ENCODE measurements at regions not wholly inside any gene's neighbourhood (a gene's known extent, or its start where the extent isn't known, plus 50 kb on each side); places are given as distances from the start of the nearest gene placed in this dataset.

GRCh38 chr15:93469994-93470393 is 381.0 kb upstream of the RGMA start:
- no peak for DNase-seq

DNA sequence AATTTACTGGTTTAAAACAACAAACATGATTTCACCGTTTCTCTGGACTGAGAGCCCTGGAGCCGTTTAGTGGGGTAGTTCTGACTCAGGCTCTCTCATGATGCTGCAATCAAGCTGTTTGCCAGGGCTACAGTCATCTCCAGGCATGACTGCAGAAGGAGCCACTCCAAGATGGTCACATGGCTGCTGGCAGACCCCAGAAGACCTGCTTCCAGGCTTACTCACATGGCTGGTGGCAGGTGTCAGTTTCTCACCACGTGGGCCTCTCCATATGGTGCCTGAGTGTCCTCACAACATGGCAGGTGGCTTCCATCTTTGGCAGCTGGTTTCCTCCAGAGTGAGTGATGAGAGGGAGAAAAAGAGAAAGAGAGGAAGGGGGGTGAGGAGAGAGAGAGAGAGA is 378.3 kb upstream of the RGMA start:
- no peak for DNase-seq

- no peak for DNase-seq
These were observed 377.4 kb upstream of the RGMA start for GRCh38 chr15:93466380-93466779.

DNA sequence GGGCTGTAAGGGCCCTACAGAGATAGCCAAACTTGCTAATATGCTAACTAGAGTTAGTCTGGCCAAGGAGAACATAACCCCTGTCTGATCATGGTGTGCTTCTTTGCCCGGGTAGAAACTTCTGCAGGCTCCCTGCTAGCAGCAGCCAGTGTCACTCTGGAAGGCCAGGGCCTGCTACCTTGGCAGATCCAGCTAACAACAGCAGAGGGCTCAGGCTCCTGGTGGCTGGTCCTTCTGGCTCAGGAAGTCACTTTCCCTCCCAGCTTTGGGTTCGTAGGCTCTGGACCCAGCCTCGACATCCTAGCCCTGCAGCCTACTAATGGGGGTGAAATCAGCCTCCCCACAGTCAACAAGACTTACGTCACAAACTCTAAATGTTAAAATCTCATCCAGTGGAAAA is 373.7 kb upstream of the RGMA start:
- no peak for DNase-seq

DNA sequence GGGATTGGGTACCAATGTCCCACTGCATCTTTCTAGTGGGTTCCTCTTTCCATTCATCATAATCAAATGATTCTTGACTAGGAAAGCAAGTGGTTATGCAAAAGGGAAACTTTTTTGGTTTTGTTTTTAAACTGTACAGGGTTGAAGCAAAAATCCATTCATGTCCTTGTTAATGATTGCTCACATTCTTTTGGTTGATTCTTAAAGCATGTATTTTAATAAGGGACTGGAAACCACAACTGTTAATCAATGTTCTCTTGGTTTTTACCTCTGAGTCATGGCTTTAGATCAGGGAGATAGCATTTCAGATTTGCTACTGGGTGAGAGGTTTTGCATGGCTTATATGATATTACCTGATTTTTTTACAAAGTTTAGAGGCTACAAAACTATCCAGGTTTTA is 371.7 kb upstream of the RGMA start:
- no peak for DNase-seq

DNA sequence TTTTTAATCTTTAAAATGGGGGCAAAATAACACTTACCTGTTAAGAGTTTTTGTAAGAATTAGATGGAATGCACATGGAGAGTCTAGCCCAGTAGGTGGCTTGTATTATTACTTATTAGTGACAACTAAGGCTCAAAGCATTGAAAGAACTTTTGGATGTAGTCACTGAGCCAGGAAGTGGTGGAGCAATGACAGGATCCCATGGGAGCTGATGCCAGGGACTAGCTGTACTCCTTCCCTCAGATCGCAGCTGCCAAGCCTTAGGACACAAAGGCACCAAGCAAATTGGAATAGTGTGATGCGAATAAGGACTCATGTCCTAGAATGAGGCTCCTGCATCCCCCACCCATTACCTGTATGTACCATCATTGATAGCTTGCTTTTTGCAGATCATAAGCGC is 370.4 kb upstream of the RGMA start:
- DNase-seq, result no peak

GRCh38 chr15:93458597-93458996 is 369.6 kb upstream of the RGMA start:
- DNase-seq, result no peak

DNA sequence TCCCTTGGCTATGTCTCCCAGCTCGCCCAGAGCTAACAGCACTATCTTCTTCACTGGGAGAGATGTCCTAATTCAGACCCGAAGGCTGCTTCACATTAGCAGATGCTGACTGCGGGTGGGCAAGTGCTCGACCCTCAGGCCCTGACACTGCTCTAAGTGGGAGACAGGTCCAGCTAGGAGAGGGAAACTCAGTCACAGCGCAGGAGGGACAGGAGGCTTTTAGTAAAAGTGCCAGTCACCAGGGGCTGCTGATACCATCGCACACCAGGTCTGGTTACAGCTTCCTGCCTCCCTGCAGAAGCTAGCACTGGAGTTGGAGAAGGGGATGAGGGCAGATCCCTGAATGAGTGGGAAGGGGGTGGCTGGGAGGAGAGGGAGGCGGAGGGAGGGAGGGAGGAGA is 365.8 kb upstream of the RGMA start:
- no peak for DNase-seq

DNA sequence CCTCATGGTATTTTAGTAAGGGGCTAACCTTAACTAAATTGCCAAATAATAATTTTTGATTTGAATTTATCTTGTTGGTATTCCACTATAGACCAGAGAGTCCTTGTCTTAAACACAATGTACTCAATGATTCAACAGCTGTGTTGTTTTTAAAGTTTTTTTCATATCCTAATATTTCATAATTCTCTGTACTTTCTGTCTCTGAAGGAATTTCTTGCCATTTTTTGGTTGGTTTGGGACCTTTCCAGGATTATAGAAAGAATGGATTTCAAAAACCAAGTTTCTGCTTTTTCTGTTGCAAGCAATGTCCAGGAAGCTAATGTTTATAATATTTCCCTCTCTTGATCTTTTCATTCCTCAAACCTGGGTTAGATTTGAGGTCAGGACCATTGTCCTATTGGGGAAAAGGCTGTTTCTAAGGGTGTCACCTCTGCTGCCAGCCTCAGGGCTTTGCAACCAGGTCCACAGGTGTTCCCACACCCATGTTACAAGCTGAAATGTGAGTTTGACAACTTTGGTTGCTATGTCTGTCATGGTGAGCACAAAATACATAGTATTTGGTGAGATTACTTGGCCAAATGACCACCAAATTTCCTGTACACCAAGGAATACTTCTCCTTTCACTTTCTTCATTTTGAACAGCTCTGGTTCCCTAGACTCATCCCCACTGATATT is 363.7 kb upstream of the RGMA start:
- DNase-seq, result no peak

- DNase-seq, result no peak
These were observed 362.8 kb upstream of the RGMA start for GRCh38 chr15:93451822-93452221.

DNA sequence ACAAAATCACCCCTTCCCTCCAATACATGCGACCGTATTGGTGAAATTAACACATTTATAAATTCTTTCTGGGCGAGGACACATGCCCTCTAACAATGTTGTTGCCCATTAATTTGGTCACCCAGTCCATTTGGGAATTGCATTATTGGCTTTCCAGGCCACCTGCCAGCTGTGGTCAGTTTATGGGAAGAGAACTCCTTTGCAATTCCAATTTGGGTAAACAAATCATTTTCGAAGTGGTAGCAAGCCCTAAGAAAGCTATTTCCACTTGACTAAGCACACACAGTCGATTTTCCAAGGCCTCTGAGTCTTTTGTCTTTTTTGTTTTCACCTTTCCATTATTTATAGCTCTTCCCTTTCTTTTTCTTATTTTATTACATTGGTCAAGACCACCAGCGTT is 362.3 kb upstream of the RGMA start:
- DNase-seq, result no peak

DNA sequence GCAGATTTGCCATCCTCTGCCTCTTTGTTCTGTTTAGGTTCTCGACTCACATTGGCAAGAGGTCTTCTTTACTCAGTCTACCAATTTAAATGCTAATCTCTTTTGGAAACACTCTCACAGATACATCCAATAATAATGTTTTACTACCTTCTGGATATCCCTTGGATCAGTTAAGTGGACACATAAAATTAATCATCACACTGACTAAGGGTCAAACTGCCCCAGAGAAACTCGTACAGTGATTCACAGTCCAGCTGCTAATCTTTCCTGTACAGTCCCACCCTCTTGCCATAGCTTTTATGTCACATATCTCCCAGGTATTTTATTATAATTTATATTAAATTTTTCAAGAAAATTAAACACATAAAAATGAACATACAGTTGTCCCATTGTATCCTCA is 360.8 kb upstream of the RGMA start:
- no peak for DNase-seq

- DNase-seq, result no peak
These were observed 349.3 kb upstream of the RGMA start for GRCh38 chr15:93438310-93438709.

GRCh38 chr15:93432474-93432873 is 343.5 kb upstream of the RGMA start:
- no peak for DNase-seq

GRCh38 chr15:93428807-93429351 is 339.9 kb upstream of the RGMA start:
- no peak for DNase-seq

DNA sequence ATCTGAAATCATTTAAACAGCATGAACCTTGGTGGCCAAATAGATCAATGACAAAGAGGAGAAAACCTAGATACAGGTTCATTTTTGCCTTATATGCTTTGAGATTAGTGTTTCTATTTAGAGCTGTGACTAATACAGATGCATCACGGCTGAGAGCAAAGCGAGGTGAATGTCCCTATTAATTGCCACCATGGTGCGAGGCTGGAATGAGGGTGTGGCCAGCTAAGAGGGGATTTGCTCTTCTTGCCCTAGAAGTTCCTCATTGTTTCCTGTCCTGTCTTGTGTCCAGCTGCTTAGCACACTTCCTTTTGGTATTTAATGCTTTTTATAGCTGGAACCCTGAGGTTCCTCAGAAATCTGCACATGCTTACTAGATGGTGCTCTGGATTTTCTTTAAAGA is 339.1 kb upstream of the RGMA start:
- no peak for DNase-seq

- DNase-seq, result no peak
These were observed 335.1 kb upstream of the RGMA start for GRCh38 chr15:93424131-93424530.

DNA sequence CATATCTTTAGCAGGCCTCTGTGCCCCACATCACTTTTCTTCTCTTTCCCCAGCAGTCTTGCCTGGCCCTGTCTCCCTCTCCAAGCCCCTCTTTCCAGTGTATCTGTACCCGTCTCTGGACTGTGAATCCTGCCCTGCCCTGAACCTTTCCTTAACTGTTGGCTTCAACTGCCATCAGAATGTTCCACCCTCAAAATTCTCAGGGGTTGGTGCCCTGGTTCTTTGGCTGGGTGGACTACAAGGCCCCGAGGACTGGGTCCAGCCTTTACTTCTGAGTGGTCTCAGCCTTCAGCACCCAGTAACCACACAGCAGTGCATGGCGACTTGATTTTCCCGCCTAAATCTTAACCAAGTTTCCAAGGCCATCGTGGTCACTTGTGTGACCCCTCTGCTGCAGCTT is 333.5 kb upstream of the RGMA start:
- DNase-seq, result no peak

DNA sequence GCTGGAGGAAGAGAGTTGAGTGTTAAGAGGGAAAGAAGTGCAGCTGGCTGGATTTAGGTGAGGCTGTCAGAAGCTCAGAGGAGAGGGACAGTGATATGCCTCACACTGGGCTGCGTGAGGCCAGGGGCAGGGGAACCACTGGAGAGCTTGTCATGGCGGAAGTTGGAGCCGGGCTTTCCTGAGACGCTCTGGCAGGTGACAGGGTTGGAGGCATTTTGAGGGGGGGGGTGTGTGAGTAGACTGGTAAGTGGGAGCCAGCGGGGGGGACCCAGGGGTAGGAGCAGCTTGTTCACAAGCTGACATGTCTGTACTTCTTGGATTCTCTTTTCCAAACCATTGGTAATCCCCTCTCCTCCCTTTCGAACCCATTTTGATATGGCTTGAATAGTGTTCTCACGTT is 331.5 kb upstream of the RGMA start:
- DNase-seq, result no peak

- no peak for DNase-seq
These were observed 331.0 kb upstream of the RGMA start for GRCh38 chr15:93420050-93420452.

- DNase-seq, result no peak
These were observed 329.6 kb upstream of the RGMA start for GRCh38 chr15:93418566-93418965.

GRCh38 chr15:93417631-93418030 is 328.6 kb upstream of the RGMA start:
- DNase-seq, result no peak

- DNase-seq, result no peak
These were observed 328.1 kb upstream of the RGMA start for GRCh38 chr15:93417156-93417555.

GRCh38 chr15:93415576-93415975 is 326.6 kb upstream of the RGMA start:
- DNase-seq, result no peak

- DNase-seq, result no peak
These were observed 325.7 kb upstream of the RGMA start for GRCh38 chr15:93414576-93415231.
